ENCODE measurements at regions not wholly inside any gene's neighbourhood (a gene's known extent, or its start where the extent isn't known, plus 50 kb on each side); places are given as distances from the start of the nearest gene placed in this dataset.

DNA sequence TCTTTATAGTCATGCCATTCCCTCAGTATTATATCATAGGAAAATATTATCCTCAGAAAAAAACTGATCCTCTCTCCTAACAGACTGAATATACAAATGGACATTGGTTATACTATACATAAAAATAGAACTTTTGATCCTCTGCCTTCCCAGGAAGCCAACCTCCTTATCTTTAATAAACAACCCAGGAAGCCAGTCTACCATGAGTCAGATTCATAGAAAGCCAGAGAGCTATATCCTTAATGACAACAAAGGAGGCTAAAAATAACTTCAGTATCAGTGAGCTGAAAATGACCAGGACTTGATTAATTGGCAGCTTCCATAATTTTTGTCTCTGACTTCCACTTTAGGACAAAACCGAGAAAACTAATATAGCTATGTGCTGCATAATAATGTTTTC lies 58.0 kb upstream of the USP9Y start:
- TF ChIP-seq, protein P1, sequence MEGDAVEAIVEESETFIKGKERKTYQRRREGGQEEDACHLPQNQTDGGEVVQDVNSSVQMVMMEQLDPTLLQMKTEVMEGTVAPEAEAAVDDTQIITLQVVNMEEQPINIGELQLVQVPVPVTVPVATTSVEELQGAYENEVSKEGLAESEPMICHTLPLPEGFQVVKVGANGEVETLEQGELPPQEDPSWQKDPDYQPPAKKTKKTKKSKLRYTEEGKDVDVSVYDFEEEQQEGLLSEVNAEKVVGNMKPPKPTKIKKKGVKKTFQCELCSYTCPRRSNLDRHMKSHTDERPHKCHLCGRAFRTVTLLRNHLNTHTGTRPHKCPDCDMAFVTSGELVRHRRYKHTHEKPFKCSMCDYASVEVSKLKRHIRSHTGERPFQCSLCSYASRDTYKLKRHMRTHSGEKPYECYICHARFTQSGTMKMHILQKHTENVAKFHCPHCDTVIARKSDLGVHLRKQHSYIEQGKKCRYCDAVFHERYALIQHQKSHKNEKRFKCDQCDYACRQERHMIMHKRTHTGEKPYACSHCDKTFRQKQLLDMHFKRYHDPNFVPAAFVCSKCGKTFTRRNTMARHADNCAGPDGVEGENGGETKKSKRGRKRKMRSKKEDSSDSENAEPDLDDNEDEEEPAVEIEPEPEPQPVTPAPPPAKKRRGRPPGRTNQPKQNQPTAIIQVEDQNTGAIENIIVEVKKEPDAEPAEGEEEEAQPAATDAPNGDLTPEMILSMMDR (IDR thresholded peaks at IDR 0.05; ENCODE audit: extremely low read depth, missing control alignments) = no peak
- no peak for DNase-seq (ENCODE audit: low spot score)

DNA sequence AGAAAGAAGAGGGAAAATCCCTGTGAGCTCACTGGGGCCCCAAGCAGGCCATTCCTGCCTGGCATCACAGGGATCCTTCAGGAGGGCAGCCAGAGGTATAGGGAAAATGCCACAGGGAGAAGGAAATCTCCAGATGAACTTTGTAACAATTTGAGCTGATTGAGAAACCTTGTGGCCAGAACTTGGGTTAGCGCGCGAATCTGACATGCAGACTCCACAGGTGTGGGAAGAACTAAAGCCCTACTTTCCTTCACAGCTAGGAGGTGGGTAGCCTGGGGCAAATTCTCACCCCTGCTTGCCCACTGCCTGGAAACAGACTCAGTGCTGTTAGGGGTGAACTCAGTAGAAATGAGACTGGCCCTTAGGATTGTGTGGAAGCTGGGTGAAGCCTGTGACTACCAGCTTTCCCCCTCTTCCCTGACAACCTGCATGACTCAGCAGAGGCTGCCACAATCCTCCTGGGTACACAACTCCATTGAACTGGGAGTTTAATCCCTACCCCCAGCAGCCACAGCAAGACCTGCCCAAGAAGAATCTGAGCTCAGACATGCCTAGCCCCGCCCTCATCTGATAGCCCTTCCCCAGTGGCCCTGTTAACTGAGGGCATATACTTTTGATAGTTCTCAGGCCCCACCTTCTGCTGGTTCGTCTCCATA lies 57.2 kb upstream of the USP9Y start:
- DNase-seq (ENCODE audit: low spot score) = no peak
- TF ChIP-seq, protein P1 (IDR thresholded peaks at IDR 0.05; ENCODE audit: extremely low read depth, missing control alignments) = no peak

DNA sequence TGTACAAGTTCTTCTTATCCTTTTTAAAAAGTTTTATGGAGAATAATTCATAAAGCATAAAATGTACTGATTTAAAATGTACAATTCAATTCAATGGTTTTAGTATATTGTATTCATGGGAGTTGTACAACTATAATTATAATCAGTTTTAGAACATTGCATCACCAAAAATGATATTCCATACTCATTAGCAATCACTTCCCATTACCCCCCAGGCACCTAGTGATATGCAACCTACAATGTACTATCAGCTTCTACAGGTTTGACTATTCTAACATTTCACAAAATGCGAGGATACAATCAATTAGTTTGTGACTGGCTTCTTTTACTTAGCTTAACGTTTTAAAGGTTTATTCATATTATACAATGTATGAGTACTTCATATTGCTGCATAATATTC lies 49.9 kb upstream of the USP9Y start:
- no peak for DNase-seq (ENCODE audit: low spot score)
- TF ChIP-seq, protein P1 (IDR thresholded peaks at IDR 0.05; ENCODE audit: extremely low read depth, missing control alignments) = no peak

Data from GM20000 (cell line).